ENCODE measurements at regions not wholly inside any gene's neighbourhood (a gene's known extent, or its start where the extent isn't known, plus 50 kb on each side); places are given as distances from the start of the nearest gene placed in this dataset.

DNA sequence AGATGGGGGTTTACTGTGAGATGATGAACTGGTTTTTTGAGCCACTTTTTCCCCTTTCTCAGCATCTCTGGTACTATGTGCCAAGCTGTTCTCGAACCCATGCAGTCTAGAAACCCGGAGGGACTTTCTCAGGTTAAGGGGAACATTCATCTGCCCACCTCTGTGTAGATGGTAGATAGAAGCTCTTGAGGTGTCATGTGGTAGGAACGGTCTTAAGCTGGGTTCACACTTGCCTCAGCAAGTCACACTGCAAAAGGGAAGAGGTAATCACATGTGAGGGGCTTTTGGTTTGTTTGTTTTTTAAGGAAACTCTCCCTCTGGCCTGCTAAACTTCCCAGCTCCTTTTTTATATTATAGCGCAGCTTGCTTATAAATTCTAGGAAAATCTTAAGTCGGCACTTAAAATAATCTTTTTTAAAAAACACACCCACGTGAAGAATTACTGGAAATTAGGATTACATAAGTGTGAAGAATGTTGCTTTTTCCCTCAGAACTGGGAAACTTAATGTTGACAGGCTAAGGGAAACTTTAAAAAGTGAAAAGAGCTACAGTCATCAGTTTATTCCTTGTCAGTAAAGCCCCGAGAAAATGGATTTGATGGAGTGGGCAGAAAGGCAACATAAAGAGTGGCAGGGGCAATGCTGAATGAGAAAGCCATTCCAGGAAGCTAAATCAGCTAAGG lies 430.3 kb downstream of the ARHGEF28 start:
- TF ChIP-seq, protein P1, sequence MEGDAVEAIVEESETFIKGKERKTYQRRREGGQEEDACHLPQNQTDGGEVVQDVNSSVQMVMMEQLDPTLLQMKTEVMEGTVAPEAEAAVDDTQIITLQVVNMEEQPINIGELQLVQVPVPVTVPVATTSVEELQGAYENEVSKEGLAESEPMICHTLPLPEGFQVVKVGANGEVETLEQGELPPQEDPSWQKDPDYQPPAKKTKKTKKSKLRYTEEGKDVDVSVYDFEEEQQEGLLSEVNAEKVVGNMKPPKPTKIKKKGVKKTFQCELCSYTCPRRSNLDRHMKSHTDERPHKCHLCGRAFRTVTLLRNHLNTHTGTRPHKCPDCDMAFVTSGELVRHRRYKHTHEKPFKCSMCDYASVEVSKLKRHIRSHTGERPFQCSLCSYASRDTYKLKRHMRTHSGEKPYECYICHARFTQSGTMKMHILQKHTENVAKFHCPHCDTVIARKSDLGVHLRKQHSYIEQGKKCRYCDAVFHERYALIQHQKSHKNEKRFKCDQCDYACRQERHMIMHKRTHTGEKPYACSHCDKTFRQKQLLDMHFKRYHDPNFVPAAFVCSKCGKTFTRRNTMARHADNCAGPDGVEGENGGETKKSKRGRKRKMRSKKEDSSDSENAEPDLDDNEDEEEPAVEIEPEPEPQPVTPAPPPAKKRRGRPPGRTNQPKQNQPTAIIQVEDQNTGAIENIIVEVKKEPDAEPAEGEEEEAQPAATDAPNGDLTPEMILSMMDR (conservative IDR thresholded peaks at IDR 0.05; ENCODE audit: low read depth, low read length) = no peak
- no peak for TF ChIP-seq EZH2 (IDR thresholded peaks at IDR 0.05; ENCODE audit: borderline replicate concordance, low read depth, low read length, poor library complexity, severe bottlenecking)
